GM21390 (cell line): ENCODE measurements at regions not wholly inside any gene's neighbourhood (a gene's known extent, or its start where the extent isn't known, plus 50 kb on each side); places are given as distances from the start of the nearest gene placed in this dataset.
"Not testable (repeated sequence)": the region's sequence is repeated elsewhere in the genome, so short reads cannot be mapped to it uniquely, and the experiment has no call there.

Source experiments
- ATAC-seq: cut with Tn5 transposase; IDR thresholded peaks from one replicate; pipeline ENCODE4 v1.9.1; 2021; ENCODE audit not compliant: unreplicated experiment

DNA sequence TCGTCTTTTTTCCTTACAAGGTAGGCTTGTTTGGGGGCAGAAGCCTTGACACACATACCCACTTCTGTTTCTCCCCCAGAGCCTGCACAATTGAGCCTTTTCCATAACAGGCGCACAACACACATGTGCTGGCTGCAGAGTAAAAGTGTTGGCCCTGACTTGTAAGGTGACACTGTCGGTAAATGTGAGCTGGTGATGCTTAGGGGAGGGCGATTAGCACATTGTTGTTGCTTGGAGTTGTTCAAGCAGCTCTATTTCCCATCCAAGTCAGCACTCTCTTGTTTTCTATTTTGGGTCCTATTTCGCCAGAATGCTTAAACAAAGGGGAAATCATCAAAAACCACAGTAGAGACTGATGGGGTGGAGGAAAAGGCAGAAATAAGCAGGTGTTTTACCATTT is 51.9 kb upstream of the PTPRJ start:
- no peak for ATAC-seq

DNA sequence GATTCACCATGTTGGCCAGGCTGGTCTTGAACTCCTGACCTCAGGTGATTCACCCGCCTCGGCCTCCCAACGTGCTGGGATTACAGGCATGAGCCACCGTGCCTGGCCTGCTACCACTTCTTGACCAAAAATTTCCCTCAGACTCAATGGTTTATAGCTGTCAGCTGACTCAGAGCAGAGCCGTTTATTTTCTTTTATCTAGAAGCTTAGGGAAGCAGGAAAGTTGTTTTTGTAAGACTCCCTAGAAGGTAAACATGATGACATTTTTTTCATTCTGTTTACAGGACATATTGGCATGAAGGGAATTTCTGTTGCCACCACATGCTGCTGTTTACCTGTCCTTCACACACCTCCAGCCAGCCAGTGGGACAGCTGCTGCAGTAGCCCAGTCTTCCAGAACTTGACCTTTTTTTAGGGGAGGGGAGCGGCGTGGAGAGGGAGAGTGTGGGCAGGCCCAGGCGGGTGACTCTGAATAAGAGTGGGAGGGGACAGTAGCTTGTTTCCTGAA is 56.1 kb upstream of the PTPRJ start:
- no peak for ATAC-seq

DNA sequence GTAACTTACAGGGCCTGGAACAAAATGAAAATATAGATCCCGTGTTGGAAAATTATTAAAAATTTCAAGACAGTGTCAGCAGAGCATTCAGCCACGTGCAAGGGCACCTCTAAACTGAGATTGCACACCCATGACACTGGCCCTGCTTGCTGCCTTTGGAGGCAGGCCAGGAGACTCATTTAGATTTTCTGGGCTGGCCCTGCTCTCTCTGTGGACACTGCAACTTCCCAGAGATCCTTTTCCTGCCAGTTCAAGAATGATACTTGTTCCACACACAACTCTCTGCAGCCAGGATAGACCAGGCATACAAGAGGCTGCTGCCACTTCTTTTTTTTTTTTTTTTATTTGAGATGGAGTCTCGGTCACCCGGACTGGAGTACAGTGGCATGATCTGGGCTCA is 56.7 kb upstream of the PTPRJ start:
- no peak for ATAC-seq

DNA sequence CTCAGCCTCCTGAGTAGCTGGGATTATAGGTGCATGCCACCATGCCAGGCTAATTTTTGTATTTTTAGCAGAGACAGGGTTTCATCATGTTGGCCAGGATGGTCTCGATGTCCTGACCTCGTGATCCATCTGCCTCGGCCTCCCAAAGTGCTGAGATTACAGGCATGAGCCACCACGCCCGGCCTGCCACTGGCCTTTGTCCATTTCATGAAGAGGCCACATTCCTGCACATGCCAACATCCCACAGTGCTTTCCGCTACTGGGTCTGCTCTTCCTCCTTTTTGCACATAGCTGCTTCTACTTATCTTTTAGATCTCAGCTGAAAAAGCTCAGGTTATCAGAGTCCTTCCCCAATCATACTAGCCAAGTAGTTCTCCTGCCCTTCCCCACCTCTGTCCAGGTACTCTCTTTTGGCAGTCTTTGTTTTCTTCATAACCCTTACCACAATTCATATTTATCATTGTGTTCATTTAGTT is 59.2 kb upstream of the PTPRJ start:
- not testable (repeated sequence) for ATAC-seq

DNA sequence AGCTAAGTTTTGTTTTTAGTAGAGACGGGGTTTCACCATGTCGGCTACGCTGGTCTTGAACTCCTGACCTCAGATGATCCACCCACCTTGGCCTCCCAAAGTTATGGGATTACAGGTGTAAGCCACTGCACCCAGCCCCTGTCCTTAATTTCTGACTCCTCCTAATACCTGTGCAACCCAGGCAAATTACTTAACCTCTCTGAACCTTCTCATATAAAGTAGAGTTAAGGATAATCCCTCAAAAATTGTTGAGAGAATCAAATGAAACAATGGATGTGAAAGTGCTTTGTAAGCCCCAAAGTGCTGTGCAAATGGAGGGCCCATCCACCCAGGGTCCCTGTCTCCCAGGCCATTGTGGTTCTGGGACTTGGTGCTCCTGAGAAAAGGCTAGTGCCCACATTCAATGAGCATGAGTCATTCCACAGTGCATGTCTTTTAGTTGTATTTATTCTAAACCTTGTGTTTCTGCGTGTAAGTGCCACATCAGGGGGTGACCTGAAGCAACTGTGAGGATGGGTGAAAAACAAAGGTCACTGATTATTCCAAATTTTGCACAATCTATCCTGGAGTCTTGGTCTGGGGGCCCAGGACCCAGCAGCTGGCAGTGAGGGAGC is 61.4 kb upstream of the PTPRJ start:
- no peak for ATAC-seq

DNA sequence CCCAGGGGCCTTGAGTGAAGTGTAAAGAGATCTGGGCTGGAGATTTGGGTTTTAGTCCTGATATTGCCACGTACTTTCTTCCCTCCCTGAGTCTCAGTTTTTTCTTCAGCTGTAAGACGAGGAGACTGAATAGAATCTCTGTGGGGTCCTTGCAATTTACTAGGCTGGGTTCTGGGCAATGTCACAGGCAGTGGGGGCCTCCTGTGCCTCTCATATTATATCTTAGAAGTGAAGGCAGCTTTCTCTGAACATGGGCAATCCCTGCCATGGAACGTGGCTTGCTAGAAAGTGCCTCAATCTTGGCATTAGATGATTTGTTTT is 62.0 kb upstream of the PTPRJ start:
- ATAC-seq, result no peak

DNA sequence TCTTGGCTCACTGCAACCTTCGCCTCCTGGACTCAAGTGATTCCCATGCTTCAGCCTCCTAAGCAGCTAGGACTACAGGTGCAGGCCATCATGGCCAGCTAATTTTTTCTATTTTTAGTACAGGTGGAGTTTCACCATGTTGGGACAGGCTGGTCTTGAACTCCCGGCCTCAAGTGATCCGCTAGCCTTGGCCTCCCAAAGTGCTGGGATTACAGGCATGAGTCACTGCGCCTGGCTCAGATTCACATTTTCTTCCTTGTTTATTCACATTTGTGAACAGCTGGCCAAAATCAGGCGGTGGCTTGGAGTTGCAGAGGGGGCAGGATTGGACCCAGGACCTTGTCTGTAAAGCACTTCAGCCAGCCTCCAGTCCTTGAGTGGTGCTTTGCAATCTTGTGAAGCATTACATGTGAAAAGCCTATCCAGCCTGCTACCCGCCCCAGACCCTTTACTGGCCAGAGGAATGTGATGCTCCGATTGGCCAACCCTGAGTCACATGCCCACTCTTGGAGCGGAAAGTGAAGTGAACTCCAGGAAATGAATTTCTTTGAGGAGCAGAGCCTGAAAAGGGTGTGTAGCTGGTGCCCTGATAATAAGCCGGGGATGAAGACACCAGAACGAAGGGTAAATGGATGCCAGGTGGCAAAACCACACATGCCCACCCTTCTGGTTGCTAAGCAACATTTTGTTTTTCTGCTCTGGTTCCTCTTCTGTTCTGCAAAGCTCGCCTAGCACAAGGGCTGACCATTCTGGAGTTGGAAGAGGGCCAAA is 62.6 kb upstream of the PTPRJ start:
- ATAC-seq, result no peak

DNA sequence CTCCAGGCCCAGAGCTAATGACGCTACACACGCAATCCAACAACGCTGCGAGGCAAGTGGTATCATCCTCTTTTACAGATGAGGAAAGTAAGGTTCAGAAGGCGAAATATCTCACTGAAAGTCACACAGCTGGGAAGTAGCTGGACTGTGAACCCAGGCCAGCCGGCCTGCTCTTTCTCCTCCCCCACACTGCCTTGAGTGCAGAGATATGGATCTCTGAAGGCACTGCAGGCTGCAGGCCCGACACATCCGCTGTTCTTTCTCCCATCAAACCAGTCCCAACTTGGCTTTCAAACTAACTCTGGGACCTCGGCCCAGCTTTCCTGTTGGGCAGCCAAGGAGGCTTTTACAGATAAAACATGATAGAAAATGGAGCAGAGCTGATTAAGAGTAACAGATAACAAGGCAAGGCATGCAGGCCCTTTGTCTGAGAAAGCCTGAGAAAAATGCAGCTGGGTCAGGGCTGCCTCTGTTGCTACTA is 64.0 kb upstream of the PTPRJ start:
- ATAC-seq, result no peak

DNA sequence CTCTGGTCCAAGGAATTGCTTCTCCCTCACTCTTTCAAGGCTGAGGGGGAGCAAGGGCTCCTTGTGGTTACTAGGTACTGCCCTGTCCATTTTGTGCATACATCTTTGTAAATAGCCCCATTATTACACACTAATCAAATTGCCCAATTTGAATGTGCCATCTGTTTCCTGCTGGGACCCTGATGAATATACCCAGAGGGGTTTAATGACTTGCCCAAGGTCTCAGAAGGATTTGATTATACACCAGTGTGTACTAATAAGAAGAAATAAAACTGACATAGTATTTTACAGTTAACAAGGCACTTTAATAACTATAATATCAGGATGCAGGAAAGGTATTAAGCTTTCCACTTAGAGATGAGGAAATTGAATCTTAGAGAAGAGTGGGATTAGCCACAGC is 64.6 kb upstream of the PTPRJ start:
- no peak for ATAC-seq

DNA sequence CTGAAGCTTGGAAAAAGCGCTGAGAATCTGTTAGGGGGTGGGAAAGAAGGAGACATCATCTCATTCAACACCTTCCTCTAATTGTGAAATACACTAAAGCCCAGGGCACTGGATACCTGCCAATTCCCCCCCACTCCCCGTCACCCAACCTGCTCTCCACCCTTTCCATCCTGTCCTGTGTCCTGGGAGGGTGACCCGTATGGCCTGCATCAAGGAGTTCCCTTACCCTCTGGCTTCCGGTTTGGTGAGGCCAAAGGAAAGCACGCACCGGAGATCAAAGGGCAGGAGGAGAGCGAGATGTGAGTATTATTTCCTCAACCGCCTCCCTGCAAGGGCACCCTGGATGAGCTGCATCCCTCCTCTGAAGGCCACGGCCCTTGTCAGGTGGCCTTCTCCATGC is 65.0 kb upstream of the PTPRJ start:
- ATAC-seq, result no peak

DNA sequence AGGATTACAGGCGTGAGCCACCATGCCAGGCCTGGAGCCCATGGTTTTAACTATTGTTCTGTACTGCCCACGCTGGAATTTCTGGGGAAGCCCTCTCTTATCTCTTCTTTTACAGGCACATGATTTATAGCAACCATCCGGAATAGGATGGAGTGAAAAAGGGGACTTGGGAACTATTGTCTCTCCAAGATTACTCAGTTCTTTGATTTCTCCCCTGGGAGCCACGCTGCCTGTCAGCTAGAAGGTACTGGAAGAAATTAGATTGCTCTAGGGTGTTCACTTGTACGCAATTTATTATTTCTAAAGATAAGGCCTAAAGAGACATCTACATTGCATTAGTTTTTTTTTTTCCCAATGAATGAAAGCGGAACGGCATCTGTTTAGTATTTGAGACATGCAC is 65.6 kb upstream of the PTPRJ start:
- ATAC-seq, result no peak

DNA sequence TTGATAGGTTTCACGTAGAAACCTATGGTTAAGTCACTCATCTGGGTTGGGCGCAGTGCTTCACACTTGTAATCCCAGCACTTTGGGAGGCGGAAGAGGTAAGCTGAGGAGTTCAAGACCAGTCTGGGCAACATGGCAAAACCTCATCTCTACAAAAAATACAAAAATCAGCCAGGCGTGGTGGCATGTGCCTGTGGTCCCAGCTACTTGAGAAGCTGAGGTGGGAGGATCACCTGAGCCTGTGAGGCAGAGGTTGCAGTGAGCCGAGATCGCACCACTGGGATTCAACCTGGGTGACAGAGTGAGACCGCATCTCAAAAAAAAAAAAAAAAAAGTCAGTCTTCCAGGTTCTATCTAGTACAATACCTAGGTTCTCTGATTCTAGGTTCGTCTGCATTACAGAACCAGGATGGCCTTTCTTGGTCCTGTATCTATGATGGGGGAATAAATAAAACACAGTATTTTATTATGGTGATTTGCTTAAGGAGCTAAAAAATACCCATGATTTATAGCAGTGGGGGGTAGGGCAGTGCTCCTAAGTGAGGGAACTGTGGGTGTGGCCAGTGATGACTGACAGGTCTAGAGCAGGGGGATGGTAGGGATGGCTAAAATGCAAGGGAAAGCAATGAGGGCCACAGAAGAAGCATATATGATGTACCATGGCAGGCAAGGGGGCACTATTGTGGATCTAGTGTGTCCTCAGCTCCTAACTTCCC is 65.5 kb upstream of the NUP160 start:
- no peak for ATAC-seq

DNA sequence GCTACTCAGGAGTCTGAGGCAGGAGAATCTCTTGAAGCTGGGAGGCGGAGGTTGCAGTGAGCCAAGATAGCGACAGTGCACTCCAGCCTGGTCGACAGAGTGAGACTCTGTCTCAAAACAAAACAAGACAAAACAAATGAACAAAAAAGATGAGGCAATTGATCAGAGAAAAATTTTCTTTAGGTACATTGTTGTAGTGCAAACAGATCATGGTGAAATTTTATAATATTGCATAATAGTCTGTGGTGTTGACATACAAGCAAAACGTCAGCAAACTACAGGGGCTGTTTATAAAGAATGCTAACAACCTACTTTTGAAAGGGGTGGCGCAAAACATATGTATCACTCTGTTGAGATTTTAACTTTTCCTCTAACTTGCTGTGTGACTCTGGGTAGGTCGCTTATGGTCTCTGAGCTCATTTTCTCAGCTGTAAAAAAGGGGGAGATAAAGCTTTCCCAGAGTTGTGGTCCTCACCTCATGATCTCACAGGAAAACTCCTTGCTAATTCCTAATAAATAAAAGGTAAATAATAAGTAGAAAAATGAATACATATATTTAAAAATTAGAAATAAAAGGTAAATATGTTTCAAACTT is 64.8 kb upstream of the NUP160 start:
- no peak for ATAC-seq

DNA sequence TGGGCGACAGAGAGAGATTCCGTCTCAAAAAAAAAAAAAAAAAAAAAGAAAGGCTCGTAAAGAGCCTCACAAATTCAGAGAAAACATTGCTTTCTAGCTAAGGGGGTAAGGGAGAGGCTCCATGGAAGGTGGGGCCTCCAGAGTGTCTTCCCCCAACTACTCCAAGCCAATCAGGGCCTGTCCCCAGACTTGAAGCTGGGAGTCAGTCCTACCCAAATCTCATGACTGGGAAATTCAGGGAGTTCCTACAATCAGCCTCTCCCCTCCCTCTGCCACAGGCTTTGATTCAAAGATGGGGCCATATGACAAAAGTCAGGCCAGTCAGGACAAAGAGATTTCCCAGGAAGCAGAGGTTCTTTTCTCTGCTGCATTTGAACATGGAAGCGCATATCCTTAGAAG is 63.0 kb upstream of the NUP160 start:
- ATAC-seq, result no peak

DNA sequence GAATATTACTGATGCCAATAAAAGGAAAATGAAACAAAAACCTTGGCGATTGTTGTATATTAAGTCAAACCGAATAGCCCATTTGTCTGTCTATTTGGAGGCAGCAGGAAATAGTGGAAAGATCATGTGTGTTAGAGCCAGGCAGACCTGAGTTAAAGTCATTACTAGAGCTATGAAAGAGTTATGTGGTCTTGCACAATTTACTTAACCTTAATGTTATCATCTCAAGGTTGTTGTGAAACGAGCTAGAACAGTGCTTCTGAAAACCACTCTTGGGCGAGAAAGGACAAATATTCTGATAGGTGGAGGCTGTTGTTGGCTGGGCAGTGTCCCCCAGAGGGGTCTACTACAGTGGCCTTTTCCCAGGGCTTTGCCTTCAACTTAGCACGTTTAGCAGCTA is 60.0 kb upstream of the NUP160 start:
- ATAC-seq, result no peak

DNA sequence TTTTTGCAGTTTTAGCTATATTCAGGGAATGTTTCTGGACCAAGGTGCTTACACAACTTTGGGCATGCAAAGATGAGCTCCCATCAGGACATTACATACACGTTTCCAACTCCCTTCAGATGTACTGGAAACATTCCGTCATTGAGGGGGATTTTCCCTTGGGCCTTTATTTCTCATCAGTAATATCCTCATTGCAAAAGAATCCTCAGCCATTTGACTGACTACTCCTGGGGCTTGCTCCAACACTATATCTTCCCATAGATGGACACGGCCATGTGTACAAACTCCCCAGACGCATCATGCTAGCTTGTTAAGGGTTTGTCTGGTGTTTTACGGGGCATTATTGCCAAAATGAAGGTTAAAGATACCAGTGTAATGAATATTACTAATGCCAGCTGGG is 59.3 kb upstream of the NUP160 start:
- ATAC-seq, result no peak

DNA sequence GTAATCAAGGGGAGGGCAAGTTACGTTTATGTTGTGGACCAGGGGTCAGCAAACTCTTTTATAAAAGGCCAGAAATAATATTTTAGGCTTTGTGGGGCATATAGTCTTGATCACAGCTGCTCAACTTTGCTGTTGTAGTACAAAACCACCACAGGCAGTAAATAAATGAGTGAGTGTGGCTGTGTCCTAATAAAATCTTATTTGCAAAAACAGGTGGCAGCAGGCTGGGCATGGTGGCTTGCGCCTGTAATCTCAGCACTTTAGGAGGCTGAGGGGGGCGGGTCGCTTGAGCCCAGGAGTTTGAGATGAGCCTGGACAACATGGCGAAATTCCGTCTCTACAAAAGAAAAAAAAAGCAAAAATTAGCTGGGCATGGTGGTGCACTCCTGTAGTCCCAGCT is 57.9 kb upstream of the NUP160 start:
- ATAC-seq, result no peak

DNA sequence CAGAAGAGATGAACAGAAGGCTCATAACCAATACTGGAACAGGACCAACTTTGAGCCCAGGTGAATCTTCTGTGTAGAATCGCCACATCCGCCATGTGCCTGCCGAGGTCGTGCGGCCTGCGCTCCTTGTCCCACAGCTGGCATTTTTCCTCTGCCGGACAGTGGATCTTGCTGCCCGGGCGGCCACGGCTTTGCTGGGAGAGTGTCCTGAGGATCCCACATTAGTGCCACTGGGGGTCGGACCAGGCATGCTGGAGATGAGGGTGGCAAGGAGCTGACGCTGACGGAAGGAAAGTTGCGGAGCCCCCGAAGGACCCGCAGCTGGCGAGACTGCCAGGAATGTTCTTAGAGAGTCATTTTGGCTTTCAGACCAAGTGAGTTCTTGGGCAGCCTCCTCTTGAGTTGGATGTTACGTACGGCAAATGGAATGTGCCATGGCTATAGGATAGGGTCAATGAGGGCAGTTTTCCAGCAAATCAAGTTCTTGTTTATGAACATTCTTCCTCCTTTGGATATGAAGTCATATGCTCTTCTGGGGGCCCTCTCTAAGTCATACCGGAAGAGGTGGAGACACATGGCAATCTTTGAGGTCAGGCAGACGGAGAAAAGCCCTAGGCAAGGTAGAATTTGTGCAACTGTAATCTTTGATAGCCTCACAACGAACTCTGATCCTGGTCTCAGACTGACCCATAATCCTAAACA is 57.4 kb upstream of the NUP160 start:
- ATAC-seq, result no peak

DNA sequence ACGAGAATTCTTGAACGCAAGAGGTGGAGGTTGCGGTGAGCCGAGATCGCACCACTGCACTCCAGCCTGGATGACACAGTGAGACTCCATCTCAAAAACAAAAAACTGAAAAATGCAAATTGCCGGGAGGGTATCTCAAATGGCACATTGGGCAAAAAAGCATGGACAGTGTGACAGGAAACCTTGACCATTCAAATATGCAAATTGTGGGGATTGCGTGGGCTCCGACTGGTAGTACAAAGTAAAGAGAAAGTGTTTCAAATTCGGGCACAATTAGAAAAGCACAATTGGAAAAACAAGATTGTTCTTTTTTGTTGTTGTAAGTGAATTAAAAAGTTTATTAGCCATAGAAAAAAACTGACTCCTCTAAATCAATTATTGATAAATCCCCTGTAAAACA is 56.7 kb upstream of the NUP160 start:
- ATAC-seq, result no peak

DNA sequence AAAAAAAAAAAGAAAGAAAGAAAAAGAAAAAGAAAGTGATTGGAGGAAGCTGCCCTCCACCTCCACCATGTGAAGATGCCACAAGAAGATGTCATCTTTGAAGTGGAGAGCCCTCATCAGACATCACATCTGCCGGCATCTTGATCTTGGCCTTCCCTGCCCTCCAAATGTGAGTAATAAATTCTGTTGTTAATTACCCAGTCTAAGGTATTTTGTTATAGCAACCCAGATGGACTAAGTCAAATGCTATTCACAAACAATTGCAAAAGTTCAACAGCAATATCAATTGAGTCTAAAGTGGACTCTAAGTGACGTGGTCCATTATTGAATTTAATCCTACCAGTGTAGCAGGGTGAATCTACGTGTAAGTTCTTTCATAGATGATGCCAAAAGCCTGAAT is 55.9 kb upstream of the NUP160 start:
- no peak for ATAC-seq

DNA sequence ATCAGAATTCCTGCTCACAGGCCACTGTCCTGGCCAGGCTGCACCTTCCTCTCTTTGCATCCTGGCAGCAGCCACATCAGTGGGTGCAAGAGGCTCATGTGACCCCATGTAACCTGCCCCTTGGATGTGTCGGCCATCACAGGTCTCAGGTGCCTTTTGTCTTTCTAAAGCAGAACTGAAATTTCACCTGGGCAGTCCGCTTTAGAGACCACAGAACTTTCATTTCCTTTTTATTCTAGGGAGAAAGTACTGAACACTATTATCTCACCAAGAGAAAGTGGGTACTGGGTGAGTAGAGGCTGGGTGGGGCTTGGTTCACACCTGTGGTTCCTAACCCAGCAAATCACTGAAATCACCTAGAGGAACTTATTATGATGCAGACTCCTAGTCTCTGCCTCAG is 51.7 kb upstream of the NUP160 start:
- peak; percentile 99 for ATAC-seq
